Lung (tissue), 11 donors: ENCODE measurements at regions not wholly inside any gene's neighbourhood (a gene's known extent, or its start where the extent isn't known, plus 50 kb on each side); places are given as distances from the start of the nearest gene placed in this dataset.

Experiments
- ATAC-seq: fragments of 200-7000 bp; cut with Tn5 transposase; one replicate; pipeline ENCODE4 v1.9.1; 2020; ENCODE audit warnings: moderate number of reproducible peaks; ENCODE audit not compliant: insufficient read depth, low FRiP score
- DNase-seq, 3 donors: peaks; one replicate each; pipeline ENCODE4 v3.0.0-alpha.2; 2013 to 2017
- H3K27ac ChIP-seq, 2 donors: one replicate each; pipeline ENCODE4 v1.5.1; 2013; ENCODE audit warnings: mild to moderate bottlenecking in 2 of 2, moderate library complexity in 2 of 2, control low read depth in 1 of 2, inconsistent platforms in 1 of 2, low read depth in 1 of 2, low read length in 1 of 2
- H3K27me3 ChIP-seq, 3 donors: one replicate each; pipeline ENCODE4 v1.5.1; 2013; ENCODE audit warnings: low read length in 2 of 3; ENCODE audit not compliant: control insufficient read depth in 3 of 3, insufficient read depth in 3 of 3
- H3K36me3 ChIP-seq, 4 donors: one replicate each; pipeline ENCODE4 v1.5.1; 2013; ENCODE audit warnings: low read length in 4 of 4, mild to moderate bottlenecking in 1 of 4, moderate library complexity in 1 of 4; ENCODE audit not compliant: control insufficient read depth in 4 of 4, insufficient read depth in 4 of 4
- H3K4me1 ChIP-seq, 5 donors: one replicate each; pipeline ENCODE4 v1.5.1; 2013; ENCODE audit warnings: low read length in 5 of 5, mild to moderate bottlenecking in 2 of 5, moderate library complexity in 1 of 5; ENCODE audit not compliant: control insufficient read depth in 5 of 5, insufficient read depth in 5 of 5
- H3K4me3 ChIP-seq: one replicate; pipeline ENCODE4 v1.5.1; 2013; ENCODE audit warnings: mild to moderate bottlenecking, control low read depth, moderate library complexity
- H3K9ac ChIP-seq, 2 donors: one replicate each; pipeline ENCODE4 v1.5.1; 2013; ENCODE audit warnings: low read length in 2 of 2, control low read depth in 1 of 2; ENCODE audit not compliant: insufficient read depth in 1 of 2
- H3K9me3 ChIP-seq, 4 donors: one replicate each; pipeline ENCODE4 v1.5.1; 2013; ENCODE audit warnings: low read length in 3 of 4, mild to moderate bottlenecking in 1 of 4, moderate library complexity in 1 of 4; ENCODE audit not compliant: control insufficient read depth in 4 of 4, insufficient read depth in 3 of 4
- CTCF ChIP-seq: IDR thresholded peaks from 2 replicates; pipeline ENCODE4 v1.5.1; 2012; ENCODE audit warnings: mild to moderate bottlenecking; ENCODE audit errors: control extremely low read depth, extremely low read depth
- WGBS, 2 donors: extraction: QIAGEN DNeasy Blood & Tissue Kit; methylation state at CpG; one replicate each; pipeline ENCODE4 v1.1.7; 2013; 5-methylcytosine and 5-hydroxymethylcytosine counted together
- donor health status: control.
- donor health status: control.
- donor health status: Bipolar disorder and iron deficiency.
- donor health status: healthy.
- donor health status: DM: yes; HTN: yes; CAD: no.

- DNase-seq = no peak
- Histone ChIP-seq H3K9ac (no peak overlapping the region), H3K27ac (no peak overlapping the region), H3K36me3 (no peaks in the 10 kb centered on the region), H3K4me3 (no peak overlapping the region), H3K27me3 (peaks cover 0 to 2% (median 0%) of the 10 kb centered on the region in 3 donors), H3K9me3 (peaks cover 0 to 3% (median 0%) of the 10 kb centered on the region in 4 donors), H3K4me1 (no peaks in the 10 kb centered on the region)
- no peak for ATAC-seq
- TF ChIP-seq CTCF = no peak
- WGBS, 2 donors = 84 to 93% methylated on average over 5 of the region's 5 CpGs
Measured at GRCh38 chr2:62425684-62426083, 80.3 kb downstream of the TMEM17 start.

- Histone ChIP-seq H3K27ac (no peak overlapping the region), H3K9ac (no peak overlapping the region), H3K9me3 (peaks cover 0 to 3% (median 0%) of the 10 kb centered on the region in 4 donors), H3K36me3 (no peaks in the 10 kb centered on the region), H3K27me3 (peaks cover 0 to 2% (median 0%) of the 10 kb centered on the region in 3 donors), H3K4me3 (no peak overlapping the region), H3K4me1 (no peaks in the 10 kb centered on the region)
- ATAC-seq = no peak
- 67 to 70% methylated on average over 6 of the region's 6 CpGs for WGBS, 2 donors
- no peak for DNase-seq
- TF ChIP-seq CTCF = no peak
Measured at GRCh38 chr2:62424899-62425298, 81.1 kb downstream of the TMEM17 start.

GRCh38 chr2:62423883-62424458 is 82.0 kb downstream of the TMEM17 start:
- ATAC-seq = no peak
- no peak for TF ChIP-seq CTCF

GRCh38 chr2:62423235-62423634 is 82.8 kb downstream of the TMEM17 start:
- Histone ChIP-seq H3K27ac (no peak overlapping the region), H3K27me3 (peaks cover 0 to 2% (median 0%) of the 10 kb centered on the region in 3 donors), H3K36me3 (no peaks in the 10 kb centered on the region), H3K9me3 (peaks cover 0 to 3% (median 0%) of the 10 kb centered on the region in 4 donors), H3K4me3 (no peak overlapping the region), H3K9ac (no peak overlapping the region), H3K4me1 (no peaks in the 10 kb centered on the region)
- 74 to 88% methylated on average over 6 of the region's 6 CpGs for WGBS, 2 donors
- no peak for ATAC-seq
- no peak for TF ChIP-seq CTCF
- DNase-seq = no peak

More at GRCh38 chr2:62423883-62424458, 82.0 kb downstream of the TMEM17 start:
- WGBS, 2 donors = 92 to 93% methylated on average over 3 of the region's 3 CpGs
- no peaks in the 10 kb centered on the region for H3K36me3 ChIP-seq
- no peak for DNase-seq
- no peak overlapping the region for H3K27ac ChIP-seq
- H3K9me3 ChIP-seq = peaks cover 0 to 3% (median 0%) of the 10 kb centered on the region in 4 donors
- H3K4me3 ChIP-seq = no peak overlapping the region
- H3K9ac ChIP-seq = no peak overlapping the region
- no peaks in the 10 kb centered on the region for H3K4me1 ChIP-seq
- peaks cover 0 to 2% (median 0%) of the 10 kb centered on the region in 3 donors for H3K27me3 ChIP-seq
